ENCODE measurements at regions not wholly inside any gene's neighbourhood (a gene's known extent, or its start where the extent isn't known, plus 50 kb on each side); places are given as distances from the start of the nearest gene placed in this dataset.

DNA sequence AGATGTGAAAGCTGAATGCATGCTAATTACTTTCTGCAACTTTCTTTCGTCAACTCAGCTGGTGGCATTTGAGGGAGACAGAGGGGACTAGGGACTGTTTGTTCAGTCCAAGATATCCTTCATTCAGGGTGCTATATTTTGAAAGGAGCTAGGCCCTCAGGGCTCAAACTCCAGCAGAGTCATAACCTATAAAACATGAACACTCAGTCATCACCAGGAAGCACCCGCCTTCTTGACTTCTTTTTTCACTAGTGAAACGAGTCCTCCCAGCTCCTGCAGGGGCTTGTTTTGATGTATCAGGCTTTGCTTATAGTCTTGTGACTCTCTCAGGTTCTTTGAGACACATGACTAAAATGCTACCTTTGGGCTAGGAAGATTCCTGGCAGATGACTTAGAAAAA is 230.6 kb downstream of the PCDH7 start:
- no peak overlapping the region for H3K27ac ChIP-seq (ENCODE audit: low read depth, low read length, poor library complexity, severe bottlenecking)
- H3K36me3 ChIP-seq (ENCODE audit: insufficient read depth, low read length): no peaks in the 10 kb centered on the region
- no peaks in the 10 kb centered on the region for H4K20me1 ChIP-seq (ENCODE audit: insufficient read depth, low read length)
- H3K27me3 ChIP-seq (ENCODE audit: insufficient read depth, low read length): no peaks in the 10 kb centered on the region
- no peak overlapping the region for H3K4me3 ChIP-seq (ENCODE audit: low read depth, low read length, poor library complexity, severe bottlenecking)
- no peak overlapping the region for H3K9ac ChIP-seq (ENCODE audit: low read length)
- no peaks in the 10 kb centered on the region for H3K4me1 ChIP-seq (ENCODE audit: insufficient read depth, low read length, severe bottlenecking)
- no peaks in the 10 kb centered on the region for H3K79me2 ChIP-seq (ENCODE audit: insufficient read depth, low read length)
- no peak overlapping the region for H2AFZ ChIP-seq (ENCODE audit: low read length)
- no peak overlapping the region for H3K4me2 ChIP-seq (ENCODE audit: low read length)
- H3K9me2 ChIP-seq (ENCODE audit: low read depth, low read length): no peaks in the 10 kb centered on the region
- TF ChIP-seq, protein P1, sequence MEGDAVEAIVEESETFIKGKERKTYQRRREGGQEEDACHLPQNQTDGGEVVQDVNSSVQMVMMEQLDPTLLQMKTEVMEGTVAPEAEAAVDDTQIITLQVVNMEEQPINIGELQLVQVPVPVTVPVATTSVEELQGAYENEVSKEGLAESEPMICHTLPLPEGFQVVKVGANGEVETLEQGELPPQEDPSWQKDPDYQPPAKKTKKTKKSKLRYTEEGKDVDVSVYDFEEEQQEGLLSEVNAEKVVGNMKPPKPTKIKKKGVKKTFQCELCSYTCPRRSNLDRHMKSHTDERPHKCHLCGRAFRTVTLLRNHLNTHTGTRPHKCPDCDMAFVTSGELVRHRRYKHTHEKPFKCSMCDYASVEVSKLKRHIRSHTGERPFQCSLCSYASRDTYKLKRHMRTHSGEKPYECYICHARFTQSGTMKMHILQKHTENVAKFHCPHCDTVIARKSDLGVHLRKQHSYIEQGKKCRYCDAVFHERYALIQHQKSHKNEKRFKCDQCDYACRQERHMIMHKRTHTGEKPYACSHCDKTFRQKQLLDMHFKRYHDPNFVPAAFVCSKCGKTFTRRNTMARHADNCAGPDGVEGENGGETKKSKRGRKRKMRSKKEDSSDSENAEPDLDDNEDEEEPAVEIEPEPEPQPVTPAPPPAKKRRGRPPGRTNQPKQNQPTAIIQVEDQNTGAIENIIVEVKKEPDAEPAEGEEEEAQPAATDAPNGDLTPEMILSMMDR (IDR thresholded peaks at IDR 0.05; ENCODE audit: low read length): no peak
- TF ChIP-seq EZH2 (IDR thresholded peaks at IDR 0.05; ENCODE audit: borderline replicate concordance, low read length): no peak
- no peaks in the 10 kb centered on the region for H3K9me3 ChIP-seq (ENCODE audit: low read length)
- no peaks in the 10 kb centered on the region for H3F3A ChIP-seq (ENCODE audit: insufficient read depth, low read length)

DNA sequence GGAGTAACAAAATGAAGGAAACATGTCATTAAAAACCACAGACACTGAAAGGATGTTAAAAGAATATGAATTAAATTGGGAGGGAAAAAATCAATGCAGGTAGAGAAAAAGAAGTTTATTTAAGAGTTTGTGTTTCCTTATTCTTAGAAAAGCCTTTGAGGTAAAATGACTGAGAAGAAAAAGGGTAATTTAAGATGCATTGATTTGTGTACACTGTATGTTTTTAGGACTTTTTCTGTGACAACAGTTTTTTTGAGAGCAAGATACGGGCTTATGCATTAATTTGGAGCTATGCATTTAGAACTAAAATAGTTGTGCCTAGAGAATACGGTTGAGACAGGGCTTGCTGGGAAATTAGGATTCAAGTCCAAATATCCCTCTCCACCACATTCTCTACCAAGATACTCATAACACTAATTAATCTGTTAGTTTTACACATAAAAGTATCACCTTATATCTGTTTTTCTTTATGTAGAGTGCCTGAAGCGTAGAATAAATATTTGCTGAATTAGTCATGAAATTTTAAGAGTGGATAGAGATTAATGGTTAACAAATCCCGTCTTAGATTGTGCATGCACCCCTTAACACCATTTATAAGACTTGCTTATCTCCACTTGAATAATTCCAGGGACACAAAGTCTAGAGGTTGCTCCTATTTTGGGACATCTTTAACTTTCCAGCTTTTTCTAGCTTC is 232.5 kb downstream of the PCDH7 start:
- Histone ChIP-seq H3K27ac (ENCODE audit: low read depth, low read length, poor library complexity, severe bottlenecking) (no peak overlapping the region), H3K79me2 (ENCODE audit: insufficient read depth, low read length) (no peaks in the 10 kb centered on the region), H3K4me2 (ENCODE audit: low read length) (no peak overlapping the region), H2AFZ (ENCODE audit: low read length) (no peak overlapping the region), H3K9me2 (ENCODE audit: low read depth, low read length) (no peaks in the 10 kb centered on the region), H3K4me3 (ENCODE audit: low read depth, low read length, poor library complexity, severe bottlenecking) (no peak overlapping the region), H3K9ac (ENCODE audit: low read length) (no peak overlapping the region), H3K4me1 (ENCODE audit: insufficient read depth, low read length, severe bottlenecking) (no peaks in the 10 kb centered on the region), H3K27me3 (ENCODE audit: insufficient read depth, low read length) (no peaks in the 10 kb centered on the region), H3F3A (ENCODE audit: insufficient read depth, low read length) (no peaks in the 10 kb centered on the region), H3K36me3 (ENCODE audit: insufficient read depth, low read length) (no peaks in the 10 kb centered on the region), H3K9me3 (ENCODE audit: low read length) (no peaks in the 10 kb centered on the region), H4K20me1 (ENCODE audit: insufficient read depth, low read length) (no peaks in the 10 kb centered on the region)
- TF ChIP-seq, protein P1 (IDR thresholded peaks at IDR 0.05; ENCODE audit: low read length): no peak
- TF ChIP-seq EZH2 (IDR thresholded peaks at IDR 0.05; ENCODE audit: borderline replicate concordance, low read length): no peak

DNA sequence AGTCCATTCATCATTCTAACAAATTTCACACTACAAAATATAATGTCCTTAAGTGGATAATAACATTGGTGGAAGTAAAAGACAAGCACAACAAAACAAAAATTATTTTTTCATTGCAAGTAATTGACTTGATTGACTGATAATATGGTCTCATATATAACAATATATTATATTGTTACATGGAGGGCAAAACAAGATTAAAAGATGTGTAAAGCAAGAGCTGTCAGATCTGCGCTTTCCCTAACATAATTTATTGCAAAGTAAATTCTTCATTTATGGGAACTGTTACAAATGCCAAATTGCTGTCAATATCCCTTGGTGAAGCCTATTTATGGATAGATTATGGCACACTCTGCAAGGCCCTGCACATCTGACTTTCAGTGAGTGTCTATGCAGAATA is 233.6 kb downstream of the PCDH7 start:
- no peak for TF ChIP-seq EZH2 (IDR thresholded peaks at IDR 0.05; ENCODE audit: borderline replicate concordance, low read length)
- TF ChIP-seq, protein P1 (IDR thresholded peaks at IDR 0.05; ENCODE audit: low read length): no peak
- no peaks in the 10 kb centered on the region for H3K9me2 ChIP-seq (ENCODE audit: low read depth, low read length)
- H4K20me1 ChIP-seq (ENCODE audit: insufficient read depth, low read length): no peaks in the 10 kb centered on the region
- H3K4me3 ChIP-seq (ENCODE audit: low read depth, low read length, poor library complexity, severe bottlenecking): no peak overlapping the region
- no peak overlapping the region for H3K4me2 ChIP-seq (ENCODE audit: low read length)
- no peaks in the 10 kb centered on the region for H3K27me3 ChIP-seq (ENCODE audit: insufficient read depth, low read length)
- H3K79me2 ChIP-seq (ENCODE audit: insufficient read depth, low read length): no peaks in the 10 kb centered on the region
- no peaks in the 10 kb centered on the region for H3F3A ChIP-seq (ENCODE audit: insufficient read depth, low read length)
- H3K4me1 ChIP-seq (ENCODE audit: insufficient read depth, low read length, severe bottlenecking): no peaks in the 10 kb centered on the region
- H3K27ac ChIP-seq (ENCODE audit: low read depth, low read length, poor library complexity, severe bottlenecking): no peak overlapping the region
- no peaks in the 10 kb centered on the region for H3K9me3 ChIP-seq (ENCODE audit: low read length)
- H2AFZ ChIP-seq (ENCODE audit: low read length): no peak overlapping the region
- H3K36me3 ChIP-seq (ENCODE audit: insufficient read depth, low read length): no peaks in the 10 kb centered on the region
- no peak overlapping the region for H3K9ac ChIP-seq (ENCODE audit: low read length)

Measured in OCI-LY1 (cell line).